H1 (cell line): ENCODE measurements at regions not wholly inside any gene's neighbourhood (a gene's known extent, or its start where the extent isn't known, plus 50 kb on each side); places are given as distances from the start of the nearest gene placed in this dataset.

ENCODE experiments used
- BCL11A ChIP-seq, 2 experiments: IDR thresholded peaks; one replicate each; pipeline ENCODE4 v1.6.1; 2011; ENCODE audit warnings: low read depth in 2 of 2, low read length in 2 of 2, mild to moderate bottlenecking in 2 of 2
- CTBP2 ChIP-seq: IDR thresholded peaks from 2 replicates; pipeline ENCODE4 v1.7.0; 2011; ENCODE audit warnings: borderline replicate concordance, mild to moderate bottlenecking, moderate library complexity, mixed read lengths, low read length; ENCODE audit not compliant: insufficient read depth, insufficient read length
- CTCF ChIP-seq, 3 experiments: IDR thresholded peaks; 1 replicate in 2 of 3; 2 replicates in 1 of 3; pipeline versions ENCODE4 v1.5.1 to v1.6.1; 2011; ENCODE audit warnings: low read length in 3 of 3, mild to moderate bottlenecking in 3 of 3, inconsistent platforms in 2 of 3, low read depth in 1 of 3, moderate library complexity in 1 of 3; ENCODE audit not compliant: insufficient read depth in 1 of 3; ENCODE audit errors: control extremely low read depth in 1 of 3
- EGR1 ChIP-seq: IDR thresholded peaks from 2 replicates; pipeline ENCODE4 v1.6.1; 2011; ENCODE audit warnings: low read depth, low read length, borderline replicate concordance
- KDM5A ChIP-seq: fragments of 200-600 bp; IDR thresholded peaks from 2 replicates; pipeline ENCODE4 v1.7.1; 2012; ENCODE audit warnings: mild to moderate bottlenecking, low read length, inconsistent platforms, mixed read lengths
- TEAD4 ChIP-seq: IDR thresholded peaks from 2 replicates; pipeline ENCODE4 v1.6.1; 2012; ENCODE audit warnings: low read depth, low read length, inconsistent platforms, mixed read lengths
- YY1 ChIP-seq: IDR thresholded peaks from 2 replicates; pipeline ENCODE4 v1.6.1; 2011; ENCODE audit warnings: low read depth, mild to moderate bottlenecking, low read length

GRCh38 chr12:68470664-68471328, 138.6 kb upstream of the MDM1 start (continued):
- TF ChIP-seq CTCF (IDR thresholded peaks at IDR 0.05; ENCODE audit: control extremely low read depth in 1 of 3, insufficient read depth in 1 of 3, low read depth in 1 of 3, low read length in 3 of 3) (no peak), EGR1 (no peak), CTBP2 (no peak), BCL11A (IDR thresholded peaks at IDR 0.05; ENCODE audit: low read depth in 2 of 2, low read length in 2 of 2) (no peak), KDM5A (no peak), YY1 (no peak), TEAD4 (no peak)
